Mesenchymal stem cell (in vitro differentiated cells and primary cell): ENCODE measurements at regions not wholly inside any gene's neighbourhood (a gene's known extent, or its start where the extent isn't known, plus 50 kb on each side); places are given as distances from the start of the nearest gene placed in this dataset.

ENCODE experiments used
- DNase-seq: peaks from one replicate; pipeline ENCODE4 v3.0.0-alpha.2; 2013
- H2AFZ ChIP-seq: one replicate; pipeline ENCODE4 v1.6.1; 2013; ENCODE audit warnings: low read depth, mild to moderate bottlenecking, control low read depth, inconsistent platforms, low read length, moderate library complexity
- H2AK5ac ChIP-seq: 2 replicates; pipeline ENCODE4 v1.6.1; 2013; ENCODE audit warnings: low read length, moderate library complexity, mild to moderate bottlenecking, inconsistent platforms; ENCODE audit not compliant: severe bottlenecking
- H2BK120ac ChIP-seq: one replicate; pipeline ENCODE4 v1.6.1; 2013; ENCODE audit warnings: low read depth, mild to moderate bottlenecking, inconsistent platforms, low read length, moderate library complexity
- H2BK12ac ChIP-seq, 2 experiments: one replicate each; pipeline ENCODE4 v1.6.1; 2013; ENCODE audit warnings: inconsistent platforms in 2 of 2, low read length in 2 of 2, mild to moderate bottlenecking in 2 of 2, moderate library complexity in 2 of 2, control low read depth in 1 of 2
- H2BK15ac ChIP-seq: one replicate; pipeline ENCODE4 v1.6.1; 2013; ENCODE audit warnings: mild to moderate bottlenecking, low read depth, inconsistent platforms; ENCODE audit not compliant: poor library complexity, severe bottlenecking
- H2BK5ac ChIP-seq: 2 replicates; pipeline ENCODE4 v1.6.1; 2013; ENCODE audit warnings: low read depth, mild to moderate bottlenecking, low read length, control low read depth, inconsistent platforms; ENCODE audit not compliant: poor library complexity, severe bottlenecking
- H3K14ac ChIP-seq, 2 experiments: one replicate each; pipeline ENCODE4 v1.6.1; 2013; ENCODE audit warnings: inconsistent platforms in 2 of 2, low read length in 2 of 2, control low read depth in 1 of 2, mild to moderate bottlenecking in 1 of 2, moderate library complexity in 1 of 2
- H3K18ac ChIP-seq, 2 experiments: one replicate each; pipeline ENCODE4 v1.6.1; 2013; ENCODE audit warnings: inconsistent platforms in 2 of 2, low read length in 2 of 2, control low read depth in 1 of 2, low read depth in 1 of 2, mild to moderate bottlenecking in 1 of 2
- H3K23ac ChIP-seq, 2 experiments: one replicate each; pipeline ENCODE4 v1.6.1; 2013; ENCODE audit warnings: inconsistent platforms in 2 of 2, low read length in 2 of 2, mild to moderate bottlenecking in 2 of 2, moderate library complexity in 2 of 2, control low read depth in 1 of 2
- H3K27ac ChIP-seq: 2 replicates; pipeline ENCODE4 v1.5.1; 2013; ENCODE audit warnings: mild to moderate bottlenecking, moderate library complexity, low read length, control low read depth, inconsistent platforms; ENCODE audit not compliant: poor library complexity, severe bottlenecking
- H3K27me3 ChIP-seq, 2 experiments: 2 replicates each; pipeline versions ENCODE4 v1.6.1 to v1.7.0; 2013; ENCODE audit warnings: low read length in 2 of 2, mild to moderate bottlenecking in 2 of 2, moderate library complexity in 2 of 2, control low read depth in 1 of 2, inconsistent platforms in 1 of 2; ENCODE audit not compliant: control insufficient read depth in 1 of 2, insufficient read depth in 1 of 2
- H3K36me3 ChIP-seq, 2 experiments: 2 replicates each; pipeline versions ENCODE4 v1.6.1 to v1.7.0; 2013; ENCODE audit warnings: low read length in 2 of 2, control low read depth in 1 of 2, inconsistent platforms in 1 of 2, low read depth in 1 of 2, mild to moderate bottlenecking in 1 of 2; ENCODE audit not compliant: insufficient read depth in 2 of 2, control insufficient read depth in 1 of 2
- H3K4ac ChIP-seq, 2 experiments: one replicate each; pipeline ENCODE4 v1.6.1; 2013; ENCODE audit warnings: inconsistent platforms in 2 of 2, low read length in 2 of 2, mild to moderate bottlenecking in 2 of 2, moderate library complexity in 2 of 2, control low read depth in 1 of 2, low read depth in 1 of 2
- H3K4me1 ChIP-seq: 2 replicates; pipeline ENCODE4 v1.6.1; 2013; ENCODE audit warnings: low read depth, low read length, control low read depth; ENCODE audit not compliant: control insufficient read depth, insufficient read depth
- H3K4me2 ChIP-seq: 2 replicates; pipeline ENCODE4 v1.6.1; 2013; ENCODE audit warnings: low read length, mild to moderate bottlenecking, inconsistent platforms; ENCODE audit not compliant: poor library complexity, severe bottlenecking
- H3K4me3 ChIP-seq, 2 experiments: 2 replicates each; pipeline versions ENCODE4 v1.5.1 to v1.7.0; 2013; ENCODE audit warnings: low read length in 2 of 2, mild to moderate bottlenecking in 2 of 2, control low read depth in 1 of 2, low read depth in 1 of 2; ENCODE audit not compliant: insufficient read depth in 1 of 2
- H3K79me1 ChIP-seq: replicated peaks from 2 replicates; pipeline ENCODE4 v1.6.1; 2013; ENCODE audit warnings: mild to moderate bottlenecking, control low read depth, low read length, inconsistent platforms; ENCODE audit not compliant: poor library complexity, severe bottlenecking
- H3K9ac ChIP-seq: 2 replicates; pipeline ENCODE4 v1.7.0; 2013; ENCODE audit warnings: mild to moderate bottlenecking, low read length, moderate library complexity
- H3K9me3 ChIP-seq: 2 replicates; pipeline ENCODE4 v1.7.0; 2013; ENCODE audit warnings: mild to moderate bottlenecking, low read length; ENCODE audit not compliant: control insufficient read depth
- H4K8ac ChIP-seq: one replicate; pipeline ENCODE4 v1.6.1; 2013; ENCODE audit warnings: inconsistent platforms, mild to moderate bottlenecking, low read length, moderate library complexity
- H4K91ac ChIP-seq: one replicate; pipeline ENCODE4 v1.6.1; 2013; ENCODE audit warnings: mild to moderate bottlenecking, low read length, inconsistent platforms
- WGBS: methylation state at CpG from one replicate; pipeline ENCODE4 v1.1.7; 2013; ENCODE audit warnings: mixed read lengths; 5-methylcytosine and 5-hydroxymethylcytosine counted together

DNA sequence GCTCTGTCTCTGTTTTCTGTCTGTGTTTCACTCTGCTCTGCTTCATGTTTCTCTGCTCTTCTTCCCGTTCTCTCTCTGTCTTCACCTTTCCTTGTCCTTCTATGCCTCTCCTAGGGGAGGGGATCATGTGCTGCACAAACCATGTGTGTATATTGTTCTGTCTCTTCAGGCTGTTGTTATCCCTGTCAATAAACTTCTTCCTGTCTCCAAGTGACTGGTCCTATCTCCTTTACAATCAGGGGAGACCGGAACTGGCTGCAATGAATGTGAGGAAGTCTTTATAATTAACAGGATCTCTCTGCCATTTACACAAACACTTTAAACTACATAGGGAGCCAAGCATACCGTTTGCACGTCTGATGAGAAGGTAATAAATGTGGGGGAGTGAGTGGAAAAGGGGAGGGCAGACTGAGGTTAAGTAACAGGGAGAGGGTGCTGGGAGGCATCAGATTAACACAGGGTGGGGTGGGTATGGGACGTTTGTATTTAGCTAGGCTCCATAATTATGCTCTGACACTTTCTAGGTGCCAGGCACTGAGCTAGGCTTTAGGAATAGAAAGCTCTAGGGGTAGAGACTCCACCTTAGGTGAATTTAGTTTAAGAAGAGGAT, 626.1 kb downstream of the DHX35 start:
- Histone ChIP-seq H4K8ac (no peak overlapping the region), H3K4me1 (no peaks in the 10 kb centered on the region), H2BK15ac (no peak overlapping the region), H3K4me3 (no peak overlapping the region), H3K23ac (no peak overlapping the region), H2AK5ac (no peak overlapping the region), H3K18ac (no peak overlapping the region), H2BK5ac (no peak overlapping the region), H3K4me2 (no peak overlapping the region), H3K9ac (no peak overlapping the region), H3K27ac (no peak overlapping the region), H2AFZ (no peak overlapping the region), H2BK120ac (no peak overlapping the region), H3K79me1 (no peaks in the 10 kb centered on the region), H4K91ac (no peak overlapping the region), H3K9me3 (no peaks in the 10 kb centered on the region), H3K4ac (no peak overlapping the region), H3K36me3 (no peaks in the 10 kb centered on the region), H3K27me3 (peaks cover 0 to 10% of the 10 kb centered on the region in 2 experiments), H3K14ac (no peak overlapping the region), H2BK12ac (no peak overlapping the region)
- no peak for DNase-seq
- 6% methylated on average over 3 of the region's 5 CpGs for WGBS

DNA sequence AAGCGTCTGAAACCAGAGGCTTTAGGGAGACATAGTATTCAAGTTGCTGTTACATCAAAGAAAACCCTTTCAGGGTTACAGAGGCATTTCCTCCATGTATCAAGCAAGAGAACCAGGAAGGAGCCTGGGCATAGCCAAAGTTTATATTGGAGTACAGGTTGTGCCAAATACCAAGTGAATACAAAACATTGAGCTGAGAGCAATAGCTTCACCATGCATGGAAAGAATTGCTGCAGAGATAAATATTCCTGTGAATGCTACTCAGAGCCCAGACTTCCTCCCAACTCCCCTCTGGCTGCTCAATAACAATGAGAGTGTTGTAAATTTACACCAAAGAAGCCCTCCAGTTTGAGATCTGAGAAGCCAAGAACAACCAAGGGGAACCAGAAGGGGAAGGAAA, 618.9 kb downstream of the DHX35 start:
- no peak overlapping the region for H2AK5ac ChIP-seq
- H2BK15ac ChIP-seq, result no peak overlapping the region
- H3K27me3 ChIP-seq, result no peaks in the 10 kb centered on the region
- H3K9me3 ChIP-seq, result no peaks in the 10 kb centered on the region
- H4K8ac ChIP-seq, result no peak overlapping the region
- H3K23ac ChIP-seq, result no peak overlapping the region
- H3K4me2 ChIP-seq, result no peak overlapping the region
- no peak overlapping the region for H4K91ac ChIP-seq
- no peak overlapping the region for H2BK120ac ChIP-seq
- no peak overlapping the region for H3K14ac ChIP-seq
- no peak overlapping the region for H2AFZ ChIP-seq
- no peak for DNase-seq
- no peaks in the 10 kb centered on the region for H3K4me1 ChIP-seq
- H3K4me3 ChIP-seq, result no peak overlapping the region
- no peaks in the 10 kb centered on the region for H3K36me3 ChIP-seq
- no peaks in the 10 kb centered on the region for H3K79me1 ChIP-seq
- no peak overlapping the region for H2BK12ac ChIP-seq
- H3K27ac ChIP-seq, result no peak overlapping the region
- H3K4ac ChIP-seq, result no peak overlapping the region
- no peak overlapping the region for H3K9ac ChIP-seq
- whole genome bisulfite sequencing, result 78% methylated on average over 1 of the region's 1 CpG
- no peak overlapping the region for H2BK5ac ChIP-seq
- H3K18ac ChIP-seq, result no peak overlapping the region

DNA sequence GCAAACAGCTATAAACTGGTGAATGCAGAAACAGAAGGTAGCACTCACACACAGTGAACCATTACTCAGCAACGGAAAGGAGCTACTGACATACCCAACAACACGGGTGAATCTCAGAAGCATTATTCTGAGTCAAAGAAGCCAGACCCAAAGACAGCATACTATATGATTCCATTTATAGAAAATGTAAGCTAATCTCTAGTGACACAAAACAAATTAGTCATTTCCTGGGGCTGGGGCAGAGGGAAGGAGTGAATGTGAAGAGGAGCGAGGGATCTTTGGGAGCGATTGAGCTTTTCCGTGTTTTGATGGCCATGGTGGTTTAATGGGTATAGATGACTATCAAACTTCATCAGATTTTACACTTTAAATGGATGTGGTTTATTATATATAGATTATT, 614.6 kb downstream of the DHX35 start:
- H2AFZ ChIP-seq, result no peak overlapping the region
- H3K27me3 ChIP-seq, result no peaks in the 10 kb centered on the region
- no peak overlapping the region for H2BK15ac ChIP-seq
- H4K8ac ChIP-seq, result no peak overlapping the region
- H3K18ac ChIP-seq, result no peak overlapping the region
- H3K4me1 ChIP-seq, result no peaks in the 10 kb centered on the region
- H3K9ac ChIP-seq, result no peak overlapping the region
- H2BK12ac ChIP-seq, result no peak overlapping the region
- H3K79me1 ChIP-seq, result no peaks in the 10 kb centered on the region
- peak; percentile 3 for DNase-seq
- no peak overlapping the region for H3K4me2 ChIP-seq
- H2AK5ac ChIP-seq, result no peak overlapping the region
- no peaks in the 10 kb centered on the region for H3K9me3 ChIP-seq
- no peak overlapping the region for H2BK120ac ChIP-seq
- H3K36me3 ChIP-seq, result no peaks in the 10 kb centered on the region
- no peak overlapping the region for H3K23ac ChIP-seq
- no peak overlapping the region for H3K27ac ChIP-seq
- H3K4ac ChIP-seq, result no peak overlapping the region
- 60% methylated on average over 1 of the region's 5 CpGs for WGBS
- H3K4me3 ChIP-seq, result no peak overlapping the region
- H4K91ac ChIP-seq, result no peak overlapping the region
- H3K14ac ChIP-seq, result no peak overlapping the region
- H2BK5ac ChIP-seq, result no peak overlapping the region

DNA sequence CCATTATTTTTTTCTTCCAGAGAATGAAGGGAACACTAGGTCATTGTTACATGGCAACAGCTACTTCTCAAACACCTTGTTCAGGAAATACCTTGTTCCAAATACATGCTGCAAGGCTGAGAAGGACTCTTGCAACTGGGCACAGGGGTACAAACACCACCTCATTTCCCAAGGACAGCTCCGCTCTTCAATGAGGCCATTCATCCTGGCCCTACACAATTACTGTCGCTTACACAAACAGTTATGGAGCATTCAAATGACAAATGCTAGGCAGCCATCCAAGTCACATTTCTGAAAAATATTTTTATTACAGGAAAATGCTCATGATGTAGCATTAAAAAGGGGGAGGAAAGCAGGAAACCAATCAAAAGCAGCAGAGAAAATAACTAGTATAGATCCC, 611.9 kb downstream of the DHX35 start:
- H3K4me3 ChIP-seq, result no peak overlapping the region
- H2BK5ac ChIP-seq, result no peak overlapping the region
- no peak overlapping the region for H3K23ac ChIP-seq
- H4K91ac ChIP-seq, result no peak overlapping the region
- H2BK12ac ChIP-seq, result no peak overlapping the region
- no peak overlapping the region for H2BK120ac ChIP-seq
- no peak overlapping the region for H2AK5ac ChIP-seq
- H3K27me3 ChIP-seq, result no peaks in the 10 kb centered on the region
- H3K79me1 ChIP-seq, result no peaks in the 10 kb centered on the region
- H3K9ac ChIP-seq, result no peak overlapping the region
- no peak overlapping the region for H4K8ac ChIP-seq
- no peak overlapping the region for H3K4ac ChIP-seq
- H2BK15ac ChIP-seq, result no peak overlapping the region
- no peaks in the 10 kb centered on the region for H3K9me3 ChIP-seq
- 83% methylated on average over 2 of the region's 2 CpGs for WGBS
- H3K27ac ChIP-seq, result no peak overlapping the region
- no peaks in the 10 kb centered on the region for H3K36me3 ChIP-seq
- no peaks in the 10 kb centered on the region for H3K4me1 ChIP-seq
- no peak for DNase-seq
- no peak overlapping the region for H2AFZ ChIP-seq
- H3K4me2 ChIP-seq, result no peak overlapping the region
- H3K18ac ChIP-seq, result no peak overlapping the region
- no peak overlapping the region for H3K14ac ChIP-seq
